AG10803 (cell line): ENCODE measurements at regions not wholly inside any gene's neighbourhood (a gene's known extent, or its start where the extent isn't known, plus 50 kb on each side); places are given as distances from the start of the nearest gene placed in this dataset.

Source experiments
- DNase-seq: peaks from one replicate; pipeline ENCODE4 v3.0.0; 2010; ENCODE audit warnings: low read depth
- H3K4me3 ChIP-seq: 2 replicates; pipeline ENCODE4 v1.5.1; 2011; ENCODE audit warnings: mild to moderate bottlenecking, low read length, control low read depth
- CTCF ChIP-seq: conservative IDR thresholded peaks from 2 replicates; pipeline ENCODE4 v1.5.1; 2011; ENCODE audit warnings: mild to moderate bottlenecking, low read length, control low read depth, inconsistent platforms

- DNase-seq = no peak
- TF ChIP-seq CTCF = no peak
- H3K4me3 ChIP-seq = no peak overlapping the region
Observed at GRCh38 chr1:115141145-115141454, 51.8 kb upstream of the TSPAN2 start.

- TF ChIP-seq CTCF = no peak
- H3K4me3 ChIP-seq = no peak overlapping the region
- DNase-seq = peak; percentile 66
Observed at GRCh38 chr1:115140442-115141144, 51.3 kb upstream of the TSPAN2 start.

- H3K4me3 ChIP-seq = no peak overlapping the region
- DNase-seq = no peak
- TF ChIP-seq CTCF = no peak
Observed at GRCh38 chr1:115139381-115139780, 50.1 kb upstream of the TSPAN2 start.
